ENCODE measurements at regions not wholly inside any gene's neighbourhood (a gene's known extent, or its start where the extent isn't known, plus 50 kb on each side); places are given as distances from the start of the nearest gene placed in this dataset.
"Not testable (repeated sequence)": the region's sequence is repeated elsewhere in the genome, so short reads cannot be mapped to it uniquely, and the experiment has no call there.

- Histone ChIP-seq H3K4me3 (ENCODE audit: low read depth in 1 of 3, low read length in 3 of 3) (no peak overlapping the region), H3K27ac (ENCODE audit: low read depth in 1 of 2, low read length in 2 of 2) (no peak overlapping the region), H3K36me3 (ENCODE audit: control insufficient read depth in 4 of 4, insufficient read depth in 3 of 4, low read depth in 1 of 4, low read length in 3 of 4) (no peaks in the 10 kb centered on the region), H3K9me3 (ENCODE audit: control insufficient read depth in 4 of 4, low read length in 3 of 4) (peaks cover 0 to 2% (median under 1%) of the 10 kb centered on the region in 4 donors), H3K4me1 (ENCODE audit: control insufficient read depth in 4 of 4, insufficient read depth in 4 of 4, low read length in 3 of 4) (no peaks in the 10 kb centered on the region), H3K9ac (ENCODE audit: low read depth in 1 of 2, low read length in 2 of 2) (no peak overlapping the region), H3K27me3 (ENCODE audit: control insufficient read depth in 4 of 4, insufficient read depth in 4 of 4, low read length in 3 of 4) (no peaks in the 10 kb centered on the region)
- DNase-seq (ENCODE audit: low spot score): no peak
- WGBS: 96% methylated on average over 4 of the region's 4 CpGs
- no peak for TF ChIP-seq MAX (IDR thresholded peaks at IDR 0.05)
- no peak for TF ChIP-seq CTCF (IDR thresholded peaks at IDR 0.05; ENCODE audit: low read depth, low read length, missing input control)
- TF ChIP-seq FOXA1 (IDR thresholded peaks at IDR 0.05): no peak
- TF ChIP-seq TAF1 (conservative IDR thresholded peaks at IDR 0.05): no peak
- TF ChIP-seq FOXA2 (IDR thresholded peaks at IDR 0.05): no peak
- no peak for TF ChIP-seq HNF4A (conservative IDR thresholded peaks at IDR 0.05)
- TF ChIP-seq ATF3 (IDR thresholded peaks at IDR 0.05): no peak
- no peak for TF ChIP-seq GABPA (IDR thresholded peaks at IDR 0.05 in 1 of 2, conservative IDR thresholded peaks at IDR 0.05 in 1 of 2)
- no peak for TF ChIP-seq NR2F2 (IDR thresholded peaks at IDR 0.05)
- no peak for TF ChIP-seq RAD21 (IDR thresholded peaks at IDR 0.05)
- no peak for TF ChIP-seq SP1 (IDR thresholded peaks at IDR 0.05)
- TF ChIP-seq YY1 (IDR thresholded peaks at IDR 0.05): no peak
- TF ChIP-seq RXRA (IDR thresholded peaks at IDR 0.05): no peak
- TF ChIP-seq JUND (IDR thresholded peaks at IDR 0.05): no peak
- TF ChIP-seq HNF4G (IDR thresholded peaks at IDR 0.05): no peak
- no peak for TF ChIP-seq REST (IDR thresholded peaks at IDR 0.05)
- no peak for TF ChIP-seq ZBTB33 (IDR thresholded peaks at IDR 0.05)
- no peak for TF ChIP-seq EGR1 (IDR thresholded peaks at IDR 0.05; ENCODE audit: low read depth in 2 of 2)
Measured at GRCh38 chr12:14225064-14225463, 140.4 kb upstream of the ATF7IP start.

GRCh38 chr12:14235176-14235575, 130.3 kb upstream of the ATF7IP start:
- H3K36me3 ChIP-seq (ENCODE audit: control insufficient read depth in 4 of 4, insufficient read depth in 3 of 4, low read depth in 1 of 4, low read length in 3 of 4); DNase-seq (ENCODE audit: low spot score); H3K27me3 ChIP-seq (ENCODE audit: control insufficient read depth in 4 of 4, insufficient read depth in 4 of 4, low read length in 3 of 4); H3K27ac ChIP-seq (ENCODE audit: low read depth in 1 of 2, low read length in 2 of 2); H3K9me3 ChIP-seq (ENCODE audit: control insufficient read depth in 4 of 4, low read length in 3 of 4); H3K4me3 ChIP-seq (ENCODE audit: low read depth in 1 of 3, low read length in 3 of 3); H3K9ac ChIP-seq (ENCODE audit: low read depth in 1 of 2, low read length in 2 of 2): not testable (repeated sequence)
- peaks cover 2 to 20% (median 7%) of the 10 kb centered on the region in 4 donors for H3K4me1 ChIP-seq (ENCODE audit: control insufficient read depth in 4 of 4, insufficient read depth in 4 of 4, low read length in 3 of 4)
- 76% methylated on average over 3 of the region's 3 CpGs for WGBS

GRCh38 chr12:14236641-14237040, 128.8 kb upstream of the ATF7IP start:
- H3K9ac ChIP-seq (ENCODE audit: low read depth in 1 of 2, low read length in 2 of 2); H3K9me3 ChIP-seq (ENCODE audit: control insufficient read depth in 4 of 4, low read length in 3 of 4); H3K36me3 ChIP-seq (ENCODE audit: control insufficient read depth in 4 of 4, insufficient read depth in 3 of 4, low read depth in 1 of 4, low read length in 3 of 4); H3K4me3 ChIP-seq (ENCODE audit: low read depth in 1 of 3, low read length in 3 of 3); H3K27me3 ChIP-seq (ENCODE audit: control insufficient read depth in 4 of 4, insufficient read depth in 4 of 4, low read length in 3 of 4); H3K27ac ChIP-seq (ENCODE audit: low read depth in 1 of 2, low read length in 2 of 2); DNase-seq (ENCODE audit: low spot score): not testable (repeated sequence)
- WGBS: 94% methylated on average over 3 of the region's 3 CpGs
- peaks cover 2 to 21% (median 7%) of the 10 kb centered on the region in 4 donors for H3K4me1 ChIP-seq (ENCODE audit: control insufficient read depth in 4 of 4, insufficient read depth in 4 of 4, low read length in 3 of 4)

Measured in liver (tissue), 8 donors.